COR-L47 (cell line): ENCODE measurements at regions not wholly inside any gene's neighbourhood (a gene's known extent, or its start where the extent isn't known, plus 50 kb on each side); places are given as distances from the start of the nearest gene placed in this dataset.

Experiments used
- DNase-seq: peaks from one replicate; lab custom pipeline; 2025; lab: John Stamatoyannopoulos, UW

DNA sequence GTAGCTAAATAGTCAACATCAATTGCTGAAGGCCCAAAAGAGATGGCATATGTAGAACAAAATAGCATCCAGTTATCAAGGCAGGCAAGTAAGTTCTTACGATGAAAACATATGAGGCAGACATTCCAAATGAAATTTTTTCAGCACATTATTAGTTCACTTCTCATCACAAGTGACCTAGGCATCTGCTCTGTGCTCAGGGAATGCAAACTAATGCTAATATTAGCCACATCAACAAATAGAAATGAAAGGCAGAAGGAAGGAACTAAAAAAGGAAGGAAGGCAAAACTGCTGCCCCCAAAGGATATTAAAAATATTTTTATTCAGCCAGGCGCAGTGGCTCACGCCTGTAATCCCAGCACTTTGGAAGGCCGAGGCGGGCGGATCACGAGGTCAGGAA, 51.2 kb upstream of the ROCK1 start:
- no peak for DNase-seq

- no peak for DNase-seq
These were observed 52.3 kb upstream of the ROCK1 start for GRCh38 chr18:21163647-21164547.

DNA sequence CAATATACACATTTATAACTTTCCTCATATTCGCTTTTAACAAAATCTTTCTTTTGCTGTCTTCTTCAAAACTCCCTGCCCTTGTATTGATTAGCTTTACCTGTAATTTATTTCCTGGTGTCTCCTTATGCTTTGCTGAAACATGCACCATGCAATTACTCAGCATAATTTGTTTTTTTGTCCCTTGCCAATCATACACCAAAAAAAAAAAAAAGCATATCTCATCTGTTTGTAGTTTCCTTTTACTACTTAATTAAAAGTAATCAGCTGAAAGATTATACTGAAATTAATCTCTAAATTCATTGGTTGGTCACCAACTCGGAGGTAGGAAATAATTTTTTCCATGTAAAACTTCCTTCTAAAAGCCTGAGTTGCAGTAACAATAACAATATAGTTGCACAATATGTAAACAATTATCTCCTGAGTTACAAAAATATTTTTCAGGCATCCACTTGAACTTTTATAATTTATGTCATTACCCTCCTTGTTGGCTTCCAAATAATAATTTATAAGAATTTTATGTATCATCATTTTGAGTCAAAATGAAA, 53.0 kb upstream of the ROCK1 start:
- DNase-seq = no peak

- peak; percentile 100 for DNase-seq
These were observed 56.2 kb upstream of the ROCK1 start for GRCh38 chr18:21167641-21168377.

GRCh38 chr18:21168880-21169279, 57.3 kb upstream of the ROCK1 start:
- no peak for DNase-seq

- no peak for DNase-seq
These were observed 64.2 kb upstream of the GREB1L start for GRCh38 chr18:21177822-21178221.

DNA sequence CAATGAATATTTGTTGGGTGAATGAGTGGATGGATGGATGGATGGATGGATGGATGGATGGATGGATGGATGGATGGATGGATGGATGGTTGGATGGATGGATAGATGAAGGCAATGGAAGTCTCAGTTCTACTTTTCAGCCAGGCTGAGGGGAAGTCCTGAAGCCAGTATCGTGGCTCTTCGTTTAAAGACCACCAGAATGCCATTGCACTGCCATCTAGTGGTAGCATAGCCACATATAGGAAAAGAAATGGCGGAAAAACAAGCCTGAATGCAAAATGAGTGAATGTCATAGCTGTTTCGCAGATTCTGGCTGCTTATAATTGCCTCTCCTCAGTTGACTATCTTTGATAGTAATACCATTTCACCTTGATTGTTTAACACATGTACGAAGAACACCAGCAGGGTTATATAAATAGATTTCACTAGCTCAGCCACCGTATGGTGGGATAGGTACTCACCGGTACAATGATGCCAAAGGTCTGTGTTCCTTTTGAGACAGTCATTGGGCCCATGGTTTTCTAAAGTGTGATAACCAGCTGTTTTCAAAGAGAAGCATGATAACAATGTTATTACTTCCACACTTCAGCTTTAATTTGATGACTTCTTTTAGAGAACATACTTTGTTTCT, 62.3 kb upstream of the GREB1L start:
- peak; percentile 88 for DNase-seq

- no peak for DNase-seq
These were observed 61.4 kb upstream of the GREB1L start for GRCh38 chr18:21180588-21180987.

GRCh38 chr18:21181766-21182165, 60.3 kb upstream of the GREB1L start:
- no peak for DNase-seq

GRCh38 chr18:21183670-21184069, 58.4 kb upstream of the GREB1L start:
- DNase-seq = no peak

GRCh38 chr18:21184396-21184996, 57.5 kb upstream of the GREB1L start:
- no peak for DNase-seq

DNA sequence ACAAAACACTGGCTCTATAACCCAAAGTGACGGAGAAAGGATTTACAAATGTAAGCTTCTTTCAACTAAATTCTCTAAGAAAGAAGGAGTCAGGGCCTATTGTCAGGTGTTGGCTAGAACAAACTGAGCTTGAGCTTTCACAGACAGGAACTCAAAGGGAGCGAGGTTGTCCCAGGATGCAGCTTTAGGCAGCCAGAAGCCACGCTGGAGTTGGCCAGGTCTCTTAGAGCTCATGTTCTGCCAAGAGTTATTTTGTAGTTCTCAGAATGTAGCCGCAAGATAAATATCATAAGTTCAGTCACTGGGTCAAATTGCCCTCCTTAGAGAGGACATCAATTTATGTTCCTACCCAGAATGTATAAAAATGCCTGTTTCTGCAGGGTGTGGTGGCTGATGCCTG, 54.1 kb upstream of the GREB1L start:
- DNase-seq = no peak

DNA sequence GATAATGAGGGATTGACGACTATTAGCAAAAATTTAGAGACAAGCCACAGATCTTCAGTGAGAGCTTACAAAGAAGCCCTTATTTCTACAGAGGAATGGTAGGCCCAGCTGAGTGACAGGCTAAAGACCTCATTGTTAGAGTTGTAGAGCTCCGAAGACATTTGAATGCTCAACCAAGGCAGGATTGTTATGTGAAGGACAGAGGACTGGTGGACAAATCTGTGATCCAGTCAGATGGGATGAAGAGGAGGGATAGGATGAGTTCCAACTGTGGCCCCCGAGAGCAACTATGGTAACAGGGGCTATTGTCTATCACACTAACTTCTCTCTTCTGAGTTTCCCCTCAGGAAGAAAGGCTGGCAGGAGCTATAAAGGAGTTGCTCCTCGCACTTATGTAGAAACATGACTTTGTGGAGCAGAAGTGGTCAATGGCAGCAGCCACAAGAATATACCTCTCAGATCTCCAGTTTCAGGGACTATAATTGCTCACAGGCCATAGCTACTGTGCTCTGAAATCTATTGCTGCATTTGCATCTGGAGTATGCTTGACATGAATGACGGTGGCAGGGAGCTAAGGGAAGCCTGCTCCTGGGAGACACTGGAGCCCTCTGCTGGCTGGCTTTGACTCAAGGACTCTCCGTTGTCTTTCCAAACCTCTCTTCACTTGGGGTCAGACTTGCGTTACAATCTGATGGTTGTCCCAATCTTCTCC, 50.3 kb upstream of the GREB1L start:
- DNase-seq = peak; percentile 86
